ENCODE measurements at regions not wholly inside any gene's neighbourhood (a gene's known extent, or its start where the extent isn't known, plus 50 kb on each side); places are given as distances from the start of the nearest gene placed in this dataset.

DNA sequence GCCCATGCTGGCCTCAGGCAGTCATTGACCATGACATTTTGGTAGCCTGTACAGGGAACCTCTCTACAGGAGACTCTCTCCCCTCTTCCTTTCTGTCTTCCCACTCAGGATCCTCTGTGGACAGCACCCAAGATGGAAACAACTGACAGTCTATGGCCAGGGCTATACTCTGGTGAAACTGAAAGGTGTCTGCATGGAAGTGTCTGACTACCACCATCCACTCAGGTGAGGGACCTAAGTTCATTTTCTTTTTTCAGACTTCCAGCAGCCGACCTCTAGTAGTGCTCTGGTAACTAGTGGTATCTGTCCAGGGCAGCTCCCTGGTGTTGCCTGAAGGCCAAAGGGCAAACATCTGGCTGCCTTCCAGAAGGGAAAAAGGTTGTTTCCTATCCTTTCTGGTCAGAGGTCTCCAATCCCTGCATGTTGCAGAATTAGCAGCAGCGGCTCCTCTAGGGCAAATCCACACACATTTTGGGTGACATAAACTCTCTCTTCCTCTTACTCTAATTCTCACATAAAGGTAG, 804.5 kb downstream of the C4orf33 start:
- no peak for TF ChIP-seq EZH2phosphoT487 (IDR thresholded peaks at IDR 0.05; ENCODE audit: low read depth)
- TF ChIP-seq, protein P1, sequence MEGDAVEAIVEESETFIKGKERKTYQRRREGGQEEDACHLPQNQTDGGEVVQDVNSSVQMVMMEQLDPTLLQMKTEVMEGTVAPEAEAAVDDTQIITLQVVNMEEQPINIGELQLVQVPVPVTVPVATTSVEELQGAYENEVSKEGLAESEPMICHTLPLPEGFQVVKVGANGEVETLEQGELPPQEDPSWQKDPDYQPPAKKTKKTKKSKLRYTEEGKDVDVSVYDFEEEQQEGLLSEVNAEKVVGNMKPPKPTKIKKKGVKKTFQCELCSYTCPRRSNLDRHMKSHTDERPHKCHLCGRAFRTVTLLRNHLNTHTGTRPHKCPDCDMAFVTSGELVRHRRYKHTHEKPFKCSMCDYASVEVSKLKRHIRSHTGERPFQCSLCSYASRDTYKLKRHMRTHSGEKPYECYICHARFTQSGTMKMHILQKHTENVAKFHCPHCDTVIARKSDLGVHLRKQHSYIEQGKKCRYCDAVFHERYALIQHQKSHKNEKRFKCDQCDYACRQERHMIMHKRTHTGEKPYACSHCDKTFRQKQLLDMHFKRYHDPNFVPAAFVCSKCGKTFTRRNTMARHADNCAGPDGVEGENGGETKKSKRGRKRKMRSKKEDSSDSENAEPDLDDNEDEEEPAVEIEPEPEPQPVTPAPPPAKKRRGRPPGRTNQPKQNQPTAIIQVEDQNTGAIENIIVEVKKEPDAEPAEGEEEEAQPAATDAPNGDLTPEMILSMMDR (IDR thresholded peaks at IDR 0.05; ENCODE audit: low read depth, low read length): no peak
- Histone ChIP-seq H3K36me3 (replicated peaks; ENCODE audit: low read depth, low read length) (no peaks in the 10 kb centered on the region), H4K20me1 (ENCODE audit: insufficient read depth, low read length) (no peaks in the 10 kb centered on the region), H3K27ac (ENCODE audit: low read length) (no peak overlapping the region), H3K27me3 (ENCODE audit: low read depth, low read length) (no peaks in the 10 kb centered on the region), H3K9me3 (ENCODE audit: insufficient read depth, low read length) (no peaks in the 10 kb centered on the region), H3K4me1 (ENCODE audit: low read length) (no peaks in the 10 kb centered on the region), H3K4me2 (ENCODE audit: low read length) (no peak overlapping the region), H3K4me3 (ENCODE audit: low read length) (no peak overlapping the region), H3K79me2 (ENCODE audit: low read length) (no peaks in the 10 kb centered on the region), H3K9ac (ENCODE audit: low read length) (no peak overlapping the region), H2AFZ (ENCODE audit: low read depth, low read length) (no peak overlapping the region)

GRCh38 chr4:129901205-129901604, 805.3 kb downstream of the C4orf33 start:
- Histone ChIP-seq H3K4me3 (ENCODE audit: low read length) (no peak overlapping the region), H3K79me2 (ENCODE audit: low read length) (no peaks in the 10 kb centered on the region), H3K27ac (ENCODE audit: low read length) (no peak overlapping the region), H2AFZ (ENCODE audit: low read depth, low read length) (no peak overlapping the region), H4K20me1 (ENCODE audit: insufficient read depth, low read length) (no peaks in the 10 kb centered on the region), H3K9ac (ENCODE audit: low read length) (no peak overlapping the region), H3K4me2 (ENCODE audit: low read length) (no peak overlapping the region), H3K27me3 (ENCODE audit: low read depth, low read length) (no peaks in the 10 kb centered on the region), H3K4me1 (ENCODE audit: low read length) (no peaks in the 10 kb centered on the region), H3K9me3 (ENCODE audit: insufficient read depth, low read length) (no peaks in the 10 kb centered on the region), H3K36me3 (replicated peaks; ENCODE audit: low read depth, low read length) (no peaks in the 10 kb centered on the region)
- TF ChIP-seq, protein P1 (IDR thresholded peaks at IDR 0.05; ENCODE audit: low read depth, low read length): no peak
- no peak for TF ChIP-seq EZH2phosphoT487 (IDR thresholded peaks at IDR 0.05; ENCODE audit: low read depth)

DNA sequence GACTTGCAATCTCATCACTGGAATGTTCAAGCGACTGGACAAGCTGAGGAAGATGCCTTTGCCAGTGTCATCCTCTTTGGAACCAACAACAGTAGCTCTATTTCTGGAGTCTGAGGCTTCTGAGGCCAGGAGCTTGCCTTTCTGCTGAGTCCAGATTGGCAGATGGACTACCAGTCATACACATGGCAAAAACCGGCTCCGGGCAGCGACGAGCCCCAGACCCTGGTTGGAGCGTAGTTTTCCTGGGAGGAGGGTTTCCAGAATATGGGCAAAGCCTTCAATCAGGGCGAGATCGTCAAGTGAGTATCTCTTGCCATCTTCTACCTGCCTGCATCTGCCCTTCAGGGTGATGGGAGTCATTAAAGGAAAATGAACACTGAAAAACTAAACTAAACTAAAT, 807.9 kb downstream of the C4orf33 start:
- Histone ChIP-seq H3K4me1 (ENCODE audit: low read length) (no peaks in the 10 kb centered on the region), H3K4me3 (ENCODE audit: low read length) (no peak overlapping the region), H3K79me2 (ENCODE audit: low read length) (no peaks in the 10 kb centered on the region), H3K27me3 (ENCODE audit: low read depth, low read length) (no peaks in the 10 kb centered on the region), H4K20me1 (ENCODE audit: insufficient read depth, low read length) (no peaks in the 10 kb centered on the region), H3K9ac (ENCODE audit: low read length) (no peak overlapping the region), H3K27ac (ENCODE audit: low read length) (no peak overlapping the region), H2AFZ (ENCODE audit: low read depth, low read length) (no peak overlapping the region), H3K4me2 (ENCODE audit: low read length) (no peak overlapping the region), H3K9me3 (ENCODE audit: insufficient read depth, low read length) (no peaks in the 10 kb centered on the region), H3K36me3 (replicated peaks; ENCODE audit: low read depth, low read length) (no peaks in the 10 kb centered on the region)
- TF ChIP-seq EZH2phosphoT487 (IDR thresholded peaks at IDR 0.05; ENCODE audit: low read depth): no peak

DNA sequence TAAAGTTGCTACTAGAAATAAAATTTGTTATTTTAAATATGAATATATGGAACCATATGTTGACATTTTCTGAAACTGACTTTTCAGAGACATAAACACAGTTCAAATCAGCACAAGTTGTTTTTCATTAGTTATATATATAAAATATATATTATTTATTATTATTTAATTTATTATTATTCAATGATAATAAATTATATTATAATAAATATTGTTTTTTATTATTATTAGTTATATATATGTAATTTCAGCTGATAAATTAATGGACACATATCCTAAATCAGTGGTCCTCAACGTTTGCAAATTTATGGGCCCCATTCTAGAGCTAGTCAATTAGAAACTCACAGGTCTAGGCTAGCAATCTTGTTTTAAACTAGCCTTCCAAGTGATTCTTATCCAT, 809.3 kb downstream of the C4orf33 start:
- H3K9ac ChIP-seq (ENCODE audit: low read length): no peak overlapping the region
- H3K4me1 ChIP-seq (ENCODE audit: low read length): no peaks in the 10 kb centered on the region
- TF ChIP-seq, protein P1 (IDR thresholded peaks at IDR 0.05; ENCODE audit: low read depth, low read length): no peak
- TF ChIP-seq EZH2phosphoT487 (IDR thresholded peaks at IDR 0.05; ENCODE audit: low read depth): no peak
- no peak overlapping the region for H2AFZ ChIP-seq (ENCODE audit: low read depth, low read length)
- H3K27ac ChIP-seq (ENCODE audit: low read length): no peak overlapping the region
- H3K4me2 ChIP-seq (ENCODE audit: low read length): no peak overlapping the region
- H3K4me3 ChIP-seq (ENCODE audit: low read length): no peak overlapping the region
- no peaks in the 10 kb centered on the region for H3K79me2 ChIP-seq (ENCODE audit: low read length)
- no peaks in the 10 kb centered on the region for H3K9me3 ChIP-seq (ENCODE audit: insufficient read depth, low read length)
- H3K27me3 ChIP-seq (ENCODE audit: low read depth, low read length): no peaks in the 10 kb centered on the region
- no peaks in the 10 kb centered on the region for H3K36me3 ChIP-seq (replicated peaks; ENCODE audit: low read depth, low read length)
- H4K20me1 ChIP-seq (ENCODE audit: insufficient read depth, low read length): no peaks in the 10 kb centered on the region

All from OCI-LY3 (cell line).